HG02938 (cell line): ENCODE measurements at regions not wholly inside any gene's neighbourhood (a gene's known extent, or its start where the extent isn't known, plus 50 kb on each side); places are given as distances from the start of the nearest gene placed in this dataset.

ENCODE experiments used
- ATAC-seq: cut with Tn5 transposase; IDR thresholded peaks from one replicate; pipeline ENCODE4 v1.9.1; 2021; ENCODE audit warnings: mild to moderate bottlenecking, moderate library complexity; ENCODE audit not compliant: unreplicated experiment

- ATAC-seq = no peak
Observed at GRCh38 chr3:106577241-106577640, 708.4 kb upstream of the CBLB start.

GRCh38 chr3:106578911-106579310 is 710.1 kb upstream of the CBLB start:
- no peak for ATAC-seq

- no peak for ATAC-seq
Observed at GRCh38 chr3:106582151-106582550, 713.3 kb upstream of the CBLB start.

GRCh38 chr3:106587551-106587950 is 718.7 kb upstream of the CBLB start:
- no peak for ATAC-seq

- no peak for ATAC-seq
Observed at GRCh38 chr3:106588739-106589138, 719.9 kb upstream of the CBLB start.

GRCh38 chr3:106589311-106589942 is 720.6 kb upstream of the CBLB start:
- no peak for ATAC-seq

- ATAC-seq = no peak
Observed at GRCh38 chr3:106590216-106590615, 721.4 kb upstream of the CBLB start.

- ATAC-seq = no peak
Observed at GRCh38 chr3:106593381-106593780, 724.6 kb upstream of the CBLB start.

GRCh38 chr3:106609666-106610301 is 741.0 kb upstream of the CBLB start:
- no peak for ATAC-seq

- no peak for ATAC-seq
Observed at GRCh38 chr3:106610362-106610959, 741.6 kb upstream of the CBLB start.

GRCh38 chr3:106611116-106611515 is 742.3 kb upstream of the CBLB start:
- ATAC-seq = no peak

- no peak for ATAC-seq
Observed at GRCh38 chr3:106611841-106612240, 743.0 kb upstream of the CBLB start.

- ATAC-seq = no peak
Observed at GRCh38 chr3:106616556-106616955, 747.7 kb upstream of the CBLB start.

- no peak for ATAC-seq
Observed at GRCh38 chr3:106617276-106617675, 748.5 kb upstream of the CBLB start.

- ATAC-seq = no peak
Observed at GRCh38 chr3:106620646-106621045, 751.8 kb upstream of the CBLB start.

- no peak for ATAC-seq
Observed at GRCh38 chr3:106624154-106624553, 753.1 kb upstream of the CCDC54 start.

- no peak for ATAC-seq
Observed at GRCh38 chr3:106628407-106628806, 748.8 kb upstream of the CCDC54 start.

- peak; percentile 43 for ATAC-seq
Observed at GRCh38 chr3:106629215-106629832, 747.9 kb upstream of the CCDC54 start.

GRCh38 chr3:106631373-106632108 is 745.7 kb upstream of the CCDC54 start:
- no peak for ATAC-seq

- no peak for ATAC-seq
Observed at GRCh38 chr3:106635271-106635670, 742.0 kb upstream of the CCDC54 start.

GRCh38 chr3:106635826-106636225 is 741.4 kb upstream of the CCDC54 start:
- no peak for ATAC-seq
